SU-DHL-6 (cell line): ENCODE measurements at regions not wholly inside any gene's neighbourhood (a gene's known extent, or its start where the extent isn't known, plus 50 kb on each side); places are given as distances from the start of the nearest gene placed in this dataset.

Experiments
- EZH2phosphoT487 ChIP-seq: fragments of 200-600 bp; sonication (generic), shearing (Covaris generic); conservative IDR thresholded peaks from 2 replicates; pipeline ENCODE4 v1.6.1; 2018; ENCODE audit warnings: mild to moderate bottlenecking, antibody characterized with exemption, low read length, moderate library complexity, mixed read lengths
- TF ChIP-seq, protein P1 (sequence below): fragments of 200-600 bp; sonication (generic); IDR thresholded peaks from one replicate; pipeline ENCODE4 v1.5.1; 2017; ENCODE audit warnings: antibody characterized with exemption, mild to moderate bottlenecking, low read length, moderate library complexity; ENCODE audit not compliant: insufficient read depth, poor library complexity, severe bottlenecking

DNA sequence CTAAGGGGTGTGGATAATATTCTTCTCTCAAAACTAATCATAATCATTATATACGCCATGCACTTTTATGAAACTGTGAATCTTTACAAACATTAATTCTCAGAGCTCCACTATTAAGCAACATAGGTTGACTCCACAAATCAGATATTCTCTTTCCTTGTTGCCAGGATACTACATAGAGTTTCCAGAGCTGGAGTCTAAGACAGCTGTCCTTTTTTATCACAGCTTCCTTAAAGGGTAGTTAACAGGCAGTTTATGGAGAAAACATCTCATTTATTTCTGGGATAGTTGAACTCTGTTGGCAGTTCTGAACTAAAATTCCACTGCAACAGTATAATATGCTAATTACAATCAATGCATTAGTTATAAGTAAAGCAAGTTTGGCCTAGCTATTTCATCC lies 152.1 kb upstream of the PPP1R2C start:
- TF ChIP-seq, protein P1, sequence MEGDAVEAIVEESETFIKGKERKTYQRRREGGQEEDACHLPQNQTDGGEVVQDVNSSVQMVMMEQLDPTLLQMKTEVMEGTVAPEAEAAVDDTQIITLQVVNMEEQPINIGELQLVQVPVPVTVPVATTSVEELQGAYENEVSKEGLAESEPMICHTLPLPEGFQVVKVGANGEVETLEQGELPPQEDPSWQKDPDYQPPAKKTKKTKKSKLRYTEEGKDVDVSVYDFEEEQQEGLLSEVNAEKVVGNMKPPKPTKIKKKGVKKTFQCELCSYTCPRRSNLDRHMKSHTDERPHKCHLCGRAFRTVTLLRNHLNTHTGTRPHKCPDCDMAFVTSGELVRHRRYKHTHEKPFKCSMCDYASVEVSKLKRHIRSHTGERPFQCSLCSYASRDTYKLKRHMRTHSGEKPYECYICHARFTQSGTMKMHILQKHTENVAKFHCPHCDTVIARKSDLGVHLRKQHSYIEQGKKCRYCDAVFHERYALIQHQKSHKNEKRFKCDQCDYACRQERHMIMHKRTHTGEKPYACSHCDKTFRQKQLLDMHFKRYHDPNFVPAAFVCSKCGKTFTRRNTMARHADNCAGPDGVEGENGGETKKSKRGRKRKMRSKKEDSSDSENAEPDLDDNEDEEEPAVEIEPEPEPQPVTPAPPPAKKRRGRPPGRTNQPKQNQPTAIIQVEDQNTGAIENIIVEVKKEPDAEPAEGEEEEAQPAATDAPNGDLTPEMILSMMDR, result no peak
- TF ChIP-seq EZH2phosphoT487, result no peak
